SK-N-SH treated with all-trans-retinoic acid at 6 μM for 48 hours (cell line): ENCODE measurements at regions not wholly inside any gene's neighbourhood (a gene's known extent, or its start where the extent isn't known, plus 50 kb on each side); places are given as distances from the start of the nearest gene placed in this dataset.

ENCODE experiments used
- ARNTL ChIP-seq: fragments of 450-650 bp; formaldehyde crosslinking; IDR thresholded peaks from 2 replicates; pipeline ENCODE4 v1.5.0; 2020; ENCODE audit warnings: low read depth, mild to moderate bottlenecking, moderate library complexity, borderline replicate concordance
- SNAI2 ChIP-seq: fragments of 250-450 bp; sonication (Bioruptor Pico); IDR thresholded peaks from 2 replicates; pipeline ENCODE4 v1.5.0; 2020; ENCODE audit warnings: mild to moderate bottlenecking, moderate library complexity
- TCF4 ChIP-seq: fragments of 250-450 bp; sonication (Bioruptor Pico); IDR thresholded peaks from 2 replicates; pipeline ENCODE4 v1.8.0; 2021; ENCODE audit warnings: mild to moderate bottlenecking, moderate library complexity, borderline replicate concordance
- TOX ChIP-seq: fragments of 250-450 bp; sonication (Bioruptor Pico); IDR thresholded peaks from 2 replicates; pipeline ENCODE4 v1.8.0; 2021; ENCODE audit warnings: mild to moderate bottlenecking, moderate library complexity, borderline replicate concordance
- ZC3H10 ChIP-seq: fragments of 250-450 bp; sonication (Bioruptor Pico); IDR thresholded peaks from 2 replicates; pipeline ENCODE4 v1.5.1; 2021; ENCODE audit warnings: mild to moderate bottlenecking, moderate library complexity
- ZFP3 ChIP-seq: fragments of 250-450 bp; sonication (Bioruptor Pico); IDR thresholded peaks from 2 replicates; pipeline ENCODE4 v1.5.0; 2020; ENCODE audit warnings: mild to moderate bottlenecking, moderate library complexity
- ZFP30 ChIP-seq: fragments of 450-650 bp; formaldehyde crosslinking; IDR thresholded peaks from 2 replicates; pipeline ENCODE4 v1.5.0; 2022; ENCODE audit warnings: mild to moderate bottlenecking, moderate library complexity
- ZNF70 ChIP-seq: fragments of 450-650 bp; formaldehyde crosslinking; IDR thresholded peaks from 2 replicates; pipeline ENCODE4 v1.5.0; 2020; ENCODE audit warnings: mild to moderate bottlenecking, moderate library complexity
- TF ChIP-seq, protein P1 (sequence below): fragments of 250-450 bp; sonication (Bioruptor Pico); IDR thresholded peaks from 2 replicates; pipeline ENCODE4 v1.8.0; 2020; ENCODE audit warnings: mild to moderate bottlenecking, moderate library complexity, borderline replicate concordance

DNA sequence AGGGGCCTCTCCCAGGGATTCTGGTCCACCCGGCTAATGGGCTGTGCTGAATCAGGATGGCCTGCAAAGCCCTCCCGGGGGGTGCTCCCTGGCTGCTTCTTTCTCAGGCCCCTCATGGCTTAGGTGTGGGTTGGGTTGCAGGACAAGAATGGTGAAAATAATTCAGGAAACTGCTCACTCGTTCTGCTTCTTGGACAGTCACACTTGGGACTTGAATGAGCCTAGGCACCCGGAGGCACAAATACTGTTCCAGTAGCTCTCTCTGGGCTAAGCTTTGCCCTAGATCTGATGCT lies 83.2 kb downstream of the TRIM29 start:
- TF ChIP-seq ZFP30 (CRISPR knock-in tag) (no peak), ZFP3 (CRISPR knock-in tag) (no peak), ZNF70 (CRISPR knock-in tag) (no peak), SNAI2 (no peak), ZC3H10 (CRISPR knock-in tag) (no peak), TOX (CRISPR knock-in tag) (no peak), ARNTL (no peak), TCF4 (CRISPR knock-in tag) (no peak)
- TF ChIP-seq, protein P1, sequence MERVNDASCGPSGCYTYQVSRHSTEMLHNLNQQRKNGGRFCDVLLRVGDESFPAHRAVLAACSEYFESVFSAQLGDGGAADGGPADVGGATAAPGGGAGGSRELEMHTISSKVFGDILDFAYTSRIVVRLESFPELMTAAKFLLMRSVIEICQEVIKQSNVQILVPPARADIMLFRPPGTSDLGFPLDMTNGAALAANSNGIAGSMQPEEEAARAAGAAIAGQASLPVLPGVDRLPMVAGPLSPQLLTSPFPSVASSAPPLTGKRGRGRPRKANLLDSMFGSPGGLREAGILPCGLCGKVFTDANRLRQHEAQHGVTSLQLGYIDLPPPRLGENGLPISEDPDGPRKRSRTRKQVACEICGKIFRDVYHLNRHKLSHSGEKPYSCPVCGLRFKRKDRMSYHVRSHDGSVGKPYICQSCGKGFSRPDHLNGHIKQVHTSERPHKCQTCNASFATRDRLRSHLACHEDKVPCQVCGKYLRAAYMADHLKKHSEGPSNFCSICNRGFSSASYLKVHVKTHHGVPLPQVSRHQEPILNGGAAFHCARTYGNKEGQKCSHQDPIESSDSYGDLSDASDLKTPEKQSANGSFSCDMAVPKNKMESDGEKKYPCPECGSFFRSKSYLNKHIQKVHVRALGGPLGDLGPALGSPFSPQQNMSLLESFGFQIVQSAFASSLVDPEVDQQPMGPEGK, result no peak
